NCI-H345 (cell line): ENCODE measurements at regions not wholly inside any gene's neighbourhood (a gene's known extent, or its start where the extent isn't known, plus 50 kb on each side); places are given as distances from the start of the nearest gene placed in this dataset.
"Not testable (repeated sequence)": the region's sequence is repeated elsewhere in the genome, so short reads cannot be mapped to it uniquely, and the experiment has no call there.

Experiments used
- DNase-seq: peaks from one replicate; lab custom pipeline; 2025; lab: John Stamatoyannopoulos, UW

GRCh38 chr10:63783882-63784281 lies 262.7 kb downstream of the REEP3 start:
- DNase-seq: no peak

GRCh38 chr10:63788152-63788821 lies 267.1 kb downstream of the REEP3 start:
- no peak for DNase-seq

GRCh38 chr10:63795094-63795860 lies 274.1 kb downstream of the REEP3 start:
- DNase-seq: no peak

- DNase-seq: no peak
Observed at GRCh38 chr10:63798599-63799498, 277.6 kb downstream of the REEP3 start.

GRCh38 chr10:63799521-63800300 lies 278.5 kb downstream of the REEP3 start:
- no peak for DNase-seq

GRCh38 chr10:63801166-63801565 lies 280.0 kb downstream of the REEP3 start:
- no peak for DNase-seq

- no peak for DNase-seq
Observed at GRCh38 chr10:63806330-63806729, 285.1 kb downstream of the REEP3 start.

- DNase-seq: no peak
Observed at GRCh38 chr10:63812501-63812900, 291.3 kb downstream of the REEP3 start.

- DNase-seq: peak; percentile 1
Observed at GRCh38 chr10:63819753-63820329, 298.6 kb downstream of the REEP3 start.

GRCh38 chr10:63822496-63822895 lies 301.3 kb downstream of the REEP3 start:
- no peak for DNase-seq

- no peak for DNase-seq
Observed at GRCh38 chr10:63825111-63825510, 303.9 kb downstream of the REEP3 start.

GRCh38 chr10:63825766-63826165 lies 304.6 kb downstream of the REEP3 start:
- no peak for DNase-seq

GRCh38 chr10:63827018-63827417 lies 305.8 kb downstream of the REEP3 start:
- not testable (repeated sequence) for DNase-seq

- no peak for DNase-seq
Observed at GRCh38 chr10:63829020-63829419, 307.8 kb downstream of the REEP3 start.

- DNase-seq: no peak
Observed at GRCh38 chr10:63829573-63830149, 308.5 kb downstream of the REEP3 start.

GRCh38 chr10:63832686-63833085 lies 311.5 kb downstream of the REEP3 start:
- no peak for DNase-seq

- DNase-seq: no peak
Observed at GRCh38 chr10:63833411-63834060, 312.3 kb downstream of the REEP3 start.

GRCh38 chr10:63836666-63837442 lies 315.7 kb downstream of the REEP3 start:
- DNase-seq: no peak

GRCh38 chr10:63841761-63842160 lies 320.6 kb downstream of the REEP3 start:
- no peak for DNase-seq

- no peak for DNase-seq
Observed at GRCh38 chr10:63843107-63843506, 321.9 kb downstream of the REEP3 start.
